IMR-90 (cell line): ENCODE measurements at regions not wholly inside any gene's neighbourhood (a gene's known extent, or its start where the extent isn't known, plus 50 kb on each side); places are given as distances from the start of the nearest gene placed in this dataset.

Source experiments
- ATAC-seq: fragments of 200-7000 bp; cut with Tn5 transposase; 2 replicates; pipeline ENCODE4 v1.9.1; 2020; ENCODE audit warnings: low read depth, mild to moderate bottlenecking, moderate library complexity
- BruUV-seq: library from RNA; stranded (reverse); fragments of 400-500 nt; replicated peaks from 2 replicates; lab custom pipeline; 2021; lab: Mats Ljungman, UMichigan
- CTCF ChIA-PET: fragments of 300-600 bp; formaldehyde crosslinking; extraction: SDS; loops from one replicate; lab custom pipeline; 2021; ENCODE audit warnings: antibody characterized with exemption; lab: Yijun Ruan, JAX
- POLR2A ChIA-PET: fragments of 300-600 bp; sonication (Branson Sonifier 250); formaldehyde crosslinking; loops from one replicate; lab custom pipeline; 2022; ENCODE audit warnings: antibody characterized with exemption; ENCODE audit not compliant: unreplicated experiment; lab: Charles Lee
- DNase-seq: peaks from one replicate; pipeline ENCODE4 v3.0.0; 2013
- H2AFZ ChIP-seq: replicated peaks from 2 replicates; pipeline ENCODE3; 2013; ENCODE audit warnings: low read length, mild to moderate bottlenecking; ENCODE audit not compliant: poor library complexity
- H2AK5ac ChIP-seq: 2 replicates; pipeline ENCODE4 v1.6.1; 2013; ENCODE audit warnings: low read depth, low read length, inconsistent platforms
- H2AK9ac ChIP-seq: replicated peaks from 2 replicates; pipeline ENCODE3; 2013; ENCODE audit warnings: mild to moderate bottlenecking, low read depth, low read length, moderate library complexity; ENCODE audit not compliant: poor library complexity
- H2BK120ac ChIP-seq: 2 replicates; pipeline ENCODE4 v1.6.1; 2013; ENCODE audit warnings: low read depth, low read length, inconsistent platforms
- H2BK15ac ChIP-seq: 3 replicates; pipeline ENCODE4 v1.6.1; 2013; ENCODE audit warnings: low read depth, low read length, inconsistent platforms
- H2BK20ac ChIP-seq: 2 replicates; pipeline ENCODE4 v1.6.1; 2013; ENCODE audit warnings: low read depth, mild to moderate bottlenecking, inconsistent platforms, low read length, moderate library complexity
- H2BK5ac ChIP-seq: 2 replicates; pipeline ENCODE4 v1.6.1; 2013; ENCODE audit warnings: mild to moderate bottlenecking, low read depth, low read length, inconsistent platforms; ENCODE audit not compliant: poor library complexity, severe bottlenecking
- H3K14ac ChIP-seq: replicated peaks from 2 replicates; pipeline ENCODE4 v1.6.1; 2013; ENCODE audit warnings: low read depth, low read length, inconsistent platforms
- H3K18ac ChIP-seq: 2 replicates; pipeline ENCODE4 v1.6.1; 2013; ENCODE audit warnings: low read depth, low read length, control low read depth
- H3K23ac ChIP-seq: 2 replicates; pipeline ENCODE4 v1.6.1; 2013; ENCODE audit warnings: low read depth, low read length, inconsistent platforms
- H3K27ac ChIP-seq: 2 replicates; pipeline ENCODE4 v1.5.1; 2013; ENCODE audit warnings: mild to moderate bottlenecking, control low read depth, low read length; ENCODE audit not compliant: insufficient read depth
- H3K27me3 ChIP-seq: 2 replicates; pipeline ENCODE4 v1.6.1; 2013; ENCODE audit warnings: low read length; ENCODE audit not compliant: control insufficient read depth, insufficient read depth
- H3K36me3 ChIP-seq: 2 replicates; pipeline ENCODE4 v1.6.1; 2013; ENCODE audit warnings: low read length, mixed read lengths; ENCODE audit not compliant: control insufficient read depth, insufficient read depth
- H3K4ac ChIP-seq: 2 replicates; pipeline ENCODE4 v1.6.1; 2013; ENCODE audit warnings: low read depth, low read length, inconsistent platforms
- H3K4me1 ChIP-seq: 2 replicates; pipeline ENCODE4 v1.6.1; 2013; ENCODE audit warnings: low read length, mixed read lengths; ENCODE audit not compliant: control insufficient read depth, insufficient read depth
- H3K4me2 ChIP-seq: 2 replicates; pipeline ENCODE4 v1.6.1; 2013; ENCODE audit warnings: low read depth, mild to moderate bottlenecking, control low read depth, low read length, moderate library complexity
- H3K4me3 ChIP-seq: 2 replicates; pipeline ENCODE4 v1.5.1; 2013; ENCODE audit warnings: low read depth, mild to moderate bottlenecking, control low read depth, low read length, moderate library complexity; ENCODE audit not compliant: insufficient read depth
- H3K56ac ChIP-seq: 2 replicates; pipeline ENCODE4 v1.6.1; 2013; ENCODE audit warnings: low read length, inconsistent platforms; ENCODE audit not compliant: insufficient read depth; ENCODE audit errors: extremely low read depth
- H3K79me1 ChIP-seq, 2 experiments: 2 replicates each; pipeline ENCODE4 v1.6.1; 2013; ENCODE audit warnings: low read length in 2 of 2, inconsistent platforms in 1 of 2, low read depth in 1 of 2
- H3K9ac ChIP-seq: 2 replicates; pipeline ENCODE4 v1.6.1; 2013; ENCODE audit warnings: low read depth, low read length, control low read depth
- H3K9me1 ChIP-seq: 2 replicates; pipeline ENCODE4 v1.6.1; 2013; ENCODE audit warnings: low read length, inconsistent platforms; ENCODE audit not compliant: insufficient read depth
- H3K9me3 ChIP-seq: 2 replicates; pipeline ENCODE4 v1.6.1; 2013; ENCODE audit warnings: low read length; ENCODE audit not compliant: control insufficient read depth, insufficient read depth
- H4K20me1 ChIP-seq: 2 replicates; pipeline ENCODE4 v1.6.1; 2013; ENCODE audit warnings: low read length, inconsistent platforms; ENCODE audit not compliant: insufficient read depth
- H4K5ac ChIP-seq: 2 replicates; pipeline ENCODE4 v1.6.1; 2013; ENCODE audit warnings: mild to moderate bottlenecking, low read depth, low read length, control low read depth
- H4K8ac ChIP-seq, 2 experiments: 2 replicates each; pipeline ENCODE4 v1.6.1; 2013; ENCODE audit warnings: low read depth in 2 of 2, low read length in 2 of 2, control low read depth in 1 of 2, inconsistent platforms in 1 of 2
- H4K91ac ChIP-seq: 2 replicates; pipeline ENCODE4 v1.6.1; 2013; ENCODE audit warnings: low read depth, low read length, inconsistent platforms; ENCODE audit not compliant: insufficient read depth
- CEBPB ChIP-seq: IDR thresholded peaks from 2 replicates; pipeline ENCODE4 v1.6.1; 2012; ENCODE audit warnings: low read depth, low read length, improper control_type of control experiment
- CHD1 ChIP-seq: IDR thresholded peaks from 2 replicates; pipeline ENCODE4 v1.6.1; 2012; ENCODE audit warnings: low read depth, low read length, improper control_type of control experiment
- ELK1 ChIP-seq: fragments of 150-350 bp; IDR thresholded peaks from 2 replicates; pipeline ENCODE4 v1.6.1; 2016; ENCODE audit warnings: low read depth, mild to moderate bottlenecking, low read length, moderate library complexity, borderline replicate concordance
- FOS ChIP-seq: fragments of 150-350 bp; IDR thresholded peaks from 2 replicates; pipeline ENCODE4 v1.6.1; 2016; ENCODE audit warnings: low read depth, low read length
- MAFK ChIP-seq: IDR thresholded peaks from 2 replicates; pipeline ENCODE4 v1.6.1; 2012; ENCODE audit warnings: low read depth, low read length, improper control_type of control experiment
- MAZ ChIP-seq: IDR thresholded peaks from 2 replicates; pipeline ENCODE4 v1.6.1; 2012; ENCODE audit warnings: low read depth, mild to moderate bottlenecking, low read length, improper control_type of control experiment, moderate library complexity, borderline replicate concordance
- MXI1 ChIP-seq: IDR thresholded peaks from 2 replicates; pipeline ENCODE4 v1.6.1; 2012; ENCODE audit warnings: low read depth, mild to moderate bottlenecking, low read length, moderate library complexity, borderline replicate concordance
- NFE2L2 ChIP-seq: fragments of 150-350 bp; IDR thresholded peaks from 2 replicates; pipeline ENCODE4 v1.6.1; 2016; ENCODE audit warnings: low read depth, mild to moderate bottlenecking, low read length
- POLR2A ChIP-seq: IDR thresholded peaks from 2 replicates; pipeline ENCODE4 v1.6.1; 2012; ENCODE audit warnings: mild to moderate bottlenecking, low read depth, low read length
- RAD21 ChIP-seq: IDR thresholded peaks from 2 replicates; pipeline ENCODE4 v1.6.1; 2012; ENCODE audit warnings: low read length, improper control_type of control experiment
- RCOR1 ChIP-seq: IDR thresholded peaks from 2 replicates; pipeline ENCODE4 v1.6.1; 2012; ENCODE audit warnings: mild to moderate bottlenecking, low read length, improper control_type of control experiment; ENCODE audit not compliant: insufficient replicate concordance
- RFX5 ChIP-seq: IDR thresholded peaks from 2 replicates; pipeline ENCODE4 v1.8.0; 2012; ENCODE audit warnings: low read depth, mild to moderate bottlenecking, low read length, moderate library complexity
- SMC3 ChIP-seq: fragments of 150-350 bp; IDR thresholded peaks from 2 replicates; pipeline ENCODE4 v1.6.1; 2016; ENCODE audit warnings: low read depth, mild to moderate bottlenecking, antibody characterized with exemption, low read length, moderate library complexity
- USF2 ChIP-seq: fragments of 150-350 bp; IDR thresholded peaks from 2 replicates; pipeline ENCODE4 v1.6.1; 2017; ENCODE audit warnings: mild to moderate bottlenecking, antibody characterized with exemption, low read length, low read depth
- whole genome bisulfite sequencing, 2 experiments: methylation state at CpG; one replicate each; pipeline versions ENCODE4 v1.1.5 to v1.1.7; 2013; ENCODE audit warnings: missing lambda C conversion rate in 2 of 2; ENCODE audit not compliant: insufficient read length in 1 of 2; ENCODE audit errors: extremely low coverage in 2 of 2; 5-methylcytosine and 5-hydroxymethylcytosine counted together
- dilution Hi-C: fragments of 300-500 bp; cut with HindIII; formaldehyde crosslinking; loops from one replicate; pipeline ENCODE4 v1.14.3; 2018; ENCODE audit warnings: low sequenced_read_pairs; ENCODE audit not compliant: unreplicated experiment
- in situ Hi-C: fragments of 300-500 bp; cut with MboI; formaldehyde crosslinking; loops from 3 replicates; pipeline ENCODE4 v1.14.3; 2019; ENCODE audit warnings: low sequenced_read_pairs, inconsistent platforms, mixed read lengths
- intact Hi-C: fragments of 100-400 bp; cut with micrococcal nuclease; formaldehyde crosslinking; loops from 2 replicates; pipeline ENCODE4 v1.10.0; 2022

GRCh38 chr17:409848-410542, 57.4 kb upstream of the RPH3AL start:
- DNase-seq (peak; percentile 98), ATAC-seq (peak; percentile 91)
- Histone ChIP-seq H3K4me1 (peaks cover 4% of the 10 kb centered on the region), H4K20me1 (no peaks in the 10 kb centered on the region), H3K4me3 (peak overlapping the region; percentile 44), H3K9me3 (no peaks in the 10 kb centered on the region), H3K27ac (peak overlapping the region; percentile 48), H3K23ac (peak overlapping the region; percentile 20; the same call in 1 of the 2 replicates), H3K4me2 (peak overlapping the region; percentile 93), H2BK15ac (peak overlapping the region; percentile 8; the same call in 1 of the 3 replicates), H3K27me3 (no peaks in the 10 kb centered on the region), H3K18ac (peak overlapping the region; percentile 19; the same call in 1 of the 2 replicates), H2BK120ac (peak overlapping the region; percentile 37), H2BK20ac (no peak overlapping the region), H3K9ac (peak overlapping the region; percentile 59), H3K56ac (0 out of 2 replicates have a peak overlapping the region, but pooled peaks have one; percentile 24), H3K36me3 (no peaks in the 10 kb centered on the region; the same call in 1 of the 2 replicates), H3K9me1 (no peaks in the 10 kb centered on the region), H2AK5ac (peak overlapping the region; percentile 30), H3K4ac (peak overlapping the region; percentile 85), H3K79me1 (peaks cover 0 to 12% of the 10 kb centered on the region in 2 experiments; a peak in 3 of 4 replicates), H4K8ac (peak overlapping the region; percentile 52 to 100), H4K91ac (peak overlapping the region; percentile 76), H2AK9ac (peak overlapping the region; percentile 98), H3K14ac (peak overlapping the region; percentile 88), H2AFZ (peak overlapping the region; percentile 100), H2BK5ac (peak overlapping the region; percentile 76), H4K5ac (peak overlapping the region; percentile 82)
- dilution Hi-C loops (no loop called here), in situ Hi-C loops (no loop called here), intact Hi-C loops (loop anchor here (5.0 kb wide), 1 partner anchor 587 kb away; the partner anchor contains the start of gene TIMM22)
- ChIA-PET CTCF (interaction anchor here (3.2 kb wide), 1 partner anchor 290 kb away, joined by 34 read pairs; no protein-coding TSS in a partner anchor), POLR2A (no interaction called here)
- WGBS, 2 experiments = 1% methylated on average over 46 of the region's 80 CpGs; no CpG with 5 or more reads in 1 of the 2 experiments
- no TSS peak for BruUV-seq
- TF ChIP-seq MAFK (no peak), MXI1 (peak; percentile 86; the same call in 1 of the 2 replicates), RFX5 (no peak), CHD1 (no peak), USF2 (no peak), SMC3 (no peak), ELK1 (no peak), CEBPB (no peak), MAZ (peak; percentile 32; the same call in 1 of the 2 replicates), NFE2L2 (no peak), FOS (no peak), RCOR1 (no peak), RAD21 (no peak), POLR2A (peak; percentile 60)
